ENCODE measurements at regions not wholly inside any gene's neighbourhood (a gene's known extent, or its start where the extent isn't known, plus 50 kb on each side); places are given as distances from the start of the nearest gene placed in this dataset.
"Not testable (repeated sequence)": the region's sequence is repeated elsewhere in the genome, so short reads cannot be mapped to it uniquely, and the experiment has no call there.

DNA sequence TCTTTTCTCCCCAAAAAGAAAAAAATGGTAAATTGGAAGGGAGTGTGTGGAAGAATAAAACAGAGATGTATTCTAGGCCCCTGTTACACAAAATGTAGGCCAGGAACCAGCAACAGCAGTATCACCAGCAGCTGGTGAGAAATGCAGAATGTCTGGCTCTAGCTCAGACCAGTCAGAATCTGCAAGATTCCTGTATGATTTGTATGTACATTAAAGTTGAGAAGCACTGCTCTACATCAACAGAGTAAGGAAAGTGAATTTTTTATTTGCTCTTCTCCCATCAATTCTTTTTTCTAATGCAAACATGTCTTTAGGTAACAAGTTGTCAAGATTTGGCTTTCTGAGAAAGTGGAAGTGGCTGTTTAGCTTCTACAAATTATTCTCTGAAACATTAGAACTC, 235.4 kb upstream of the FANCL start:
- peaks cover 6% of the 10 kb centered on the region; the same call in 1 of the 2 replicates for H3K4me1 ChIP-seq (ENCODE audit: low read length)
- no peak overlapping the region for H2AFZ ChIP-seq (ENCODE audit: low read depth, low read length)
- H3K4me2 ChIP-seq (ENCODE audit: low read length) = no peak overlapping the region
- H4K20me1 ChIP-seq (ENCODE audit: insufficient read depth, low read length) = no peaks in the 10 kb centered on the region
- H3K9ac ChIP-seq (ENCODE audit: low read length) = no peak overlapping the region
- no peaks in the 10 kb centered on the region for H3K27me3 ChIP-seq (ENCODE audit: low read depth, low read length)
- H3K36me3 ChIP-seq (replicated peaks; ENCODE audit: low read depth, low read length) = no peaks in the 10 kb centered on the region
- no peak overlapping the region for H3K27ac ChIP-seq (ENCODE audit: low read length)
- H3K4me3 ChIP-seq (ENCODE audit: low read length) = no peak overlapping the region
- no peak for TF ChIP-seq EZH2phosphoT487 (IDR thresholded peaks at IDR 0.05; ENCODE audit: low read depth)
- TF ChIP-seq, protein P1, sequence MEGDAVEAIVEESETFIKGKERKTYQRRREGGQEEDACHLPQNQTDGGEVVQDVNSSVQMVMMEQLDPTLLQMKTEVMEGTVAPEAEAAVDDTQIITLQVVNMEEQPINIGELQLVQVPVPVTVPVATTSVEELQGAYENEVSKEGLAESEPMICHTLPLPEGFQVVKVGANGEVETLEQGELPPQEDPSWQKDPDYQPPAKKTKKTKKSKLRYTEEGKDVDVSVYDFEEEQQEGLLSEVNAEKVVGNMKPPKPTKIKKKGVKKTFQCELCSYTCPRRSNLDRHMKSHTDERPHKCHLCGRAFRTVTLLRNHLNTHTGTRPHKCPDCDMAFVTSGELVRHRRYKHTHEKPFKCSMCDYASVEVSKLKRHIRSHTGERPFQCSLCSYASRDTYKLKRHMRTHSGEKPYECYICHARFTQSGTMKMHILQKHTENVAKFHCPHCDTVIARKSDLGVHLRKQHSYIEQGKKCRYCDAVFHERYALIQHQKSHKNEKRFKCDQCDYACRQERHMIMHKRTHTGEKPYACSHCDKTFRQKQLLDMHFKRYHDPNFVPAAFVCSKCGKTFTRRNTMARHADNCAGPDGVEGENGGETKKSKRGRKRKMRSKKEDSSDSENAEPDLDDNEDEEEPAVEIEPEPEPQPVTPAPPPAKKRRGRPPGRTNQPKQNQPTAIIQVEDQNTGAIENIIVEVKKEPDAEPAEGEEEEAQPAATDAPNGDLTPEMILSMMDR (IDR thresholded peaks at IDR 0.05; ENCODE audit: low read depth, low read length) = no peak
- no peaks in the 10 kb centered on the region for H3K79me2 ChIP-seq (ENCODE audit: low read length)
- no peaks in the 10 kb centered on the region for H3K9me3 ChIP-seq (ENCODE audit: insufficient read depth, low read length)

DNA sequence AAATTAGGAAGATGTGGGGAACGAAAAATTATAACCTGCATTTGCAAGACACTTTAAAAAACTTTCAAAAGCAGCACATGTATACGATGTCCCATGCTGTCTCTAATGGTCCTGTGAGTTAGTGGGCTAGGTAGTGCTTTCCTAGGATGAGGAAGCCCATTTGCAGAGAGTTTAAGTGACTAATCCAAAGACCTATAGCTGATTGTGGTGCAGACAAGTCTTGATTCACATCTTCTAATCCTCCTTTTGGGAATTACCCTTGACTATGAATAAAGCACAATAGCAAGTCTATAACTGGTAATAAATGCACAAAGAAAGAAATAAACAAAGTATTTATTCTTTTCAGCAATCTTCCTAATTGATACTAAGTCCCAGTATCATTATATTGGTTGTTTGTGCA, 234.6 kb upstream of the FANCL start:
- TF ChIP-seq, protein P1 (IDR thresholded peaks at IDR 0.05; ENCODE audit: low read depth, low read length) = no peak
- no peak for TF ChIP-seq EZH2phosphoT487 (IDR thresholded peaks at IDR 0.05; ENCODE audit: low read depth)
- no peaks in the 10 kb centered on the region for H3K27me3 ChIP-seq (ENCODE audit: low read depth, low read length)
- no peaks in the 10 kb centered on the region for H4K20me1 ChIP-seq (ENCODE audit: insufficient read depth, low read length)
- H3K4me1 ChIP-seq (ENCODE audit: low read length) = peaks cover 6% of the 10 kb centered on the region; the same call in 1 of the 2 replicates
- no peak overlapping the region for H3K27ac ChIP-seq (ENCODE audit: low read length)
- H2AFZ ChIP-seq (ENCODE audit: low read depth, low read length) = no peak overlapping the region
- no peak overlapping the region for H3K9ac ChIP-seq (ENCODE audit: low read length)
- no peaks in the 10 kb centered on the region for H3K9me3 ChIP-seq (ENCODE audit: insufficient read depth, low read length)
- H3K79me2 ChIP-seq (ENCODE audit: low read length) = no peaks in the 10 kb centered on the region
- H3K4me3 ChIP-seq (ENCODE audit: low read length) = no peak overlapping the region
- no peak overlapping the region for H3K4me2 ChIP-seq (ENCODE audit: low read length)
- no peaks in the 10 kb centered on the region for H3K36me3 ChIP-seq (replicated peaks; ENCODE audit: low read depth, low read length)

GRCh38 chr2:58473165-58473564, 232.0 kb upstream of the FANCL start:
- H3K27me3 ChIP-seq (ENCODE audit: low read depth, low read length) = no peaks in the 10 kb centered on the region
- H3K79me2 ChIP-seq (ENCODE audit: low read length) = no peaks in the 10 kb centered on the region
- peaks cover 6% of the 10 kb centered on the region; the same call in 1 of the 2 replicates for H3K4me1 ChIP-seq (ENCODE audit: low read length)
- no peaks in the 10 kb centered on the region for H3K9me3 ChIP-seq (ENCODE audit: insufficient read depth, low read length)
- H3K9ac ChIP-seq (ENCODE audit: low read length) = no peak overlapping the region
- no peak overlapping the region for H3K4me2 ChIP-seq (ENCODE audit: low read length)
- no peak overlapping the region for H3K4me3 ChIP-seq (ENCODE audit: low read length)
- H4K20me1 ChIP-seq (ENCODE audit: insufficient read depth, low read length) = no peaks in the 10 kb centered on the region
- TF ChIP-seq EZH2phosphoT487 (IDR thresholded peaks at IDR 0.05; ENCODE audit: low read depth) = no peak
- TF ChIP-seq, protein P1 (IDR thresholded peaks at IDR 0.05; ENCODE audit: low read depth, low read length) = no peak
- H2AFZ ChIP-seq (ENCODE audit: low read depth, low read length) = no peak overlapping the region
- H3K27ac ChIP-seq (ENCODE audit: low read length) = no peak overlapping the region
- no peaks in the 10 kb centered on the region for H3K36me3 ChIP-seq (replicated peaks; ENCODE audit: low read depth, low read length)

DNA sequence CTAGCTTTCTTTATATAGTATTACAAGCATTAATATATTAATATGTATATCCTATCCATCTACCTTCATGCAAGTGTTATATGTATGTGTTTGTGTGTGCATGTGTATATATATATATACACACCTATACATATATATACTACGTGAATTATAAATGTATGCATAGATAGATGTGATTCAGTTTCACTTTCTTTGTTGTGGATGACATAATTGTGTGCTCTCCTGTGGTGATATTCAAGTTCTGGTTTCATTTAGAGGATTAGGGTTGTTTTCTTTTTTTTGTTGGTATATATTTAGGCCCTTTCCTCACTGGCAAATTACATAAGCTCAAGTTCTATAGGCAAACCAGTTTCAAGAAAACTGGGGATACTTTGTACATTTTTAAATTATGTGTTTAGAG, 225.7 kb upstream of the FANCL start:
- Histone ChIP-seq H4K20me1 (ENCODE audit: insufficient read depth, low read length) (no peaks in the 10 kb centered on the region), H3K27me3 (ENCODE audit: low read depth, low read length) (no peaks in the 10 kb centered on the region), H3K4me1 (ENCODE audit: low read length) (no peaks in the 10 kb centered on the region), H3K36me3 (replicated peaks; ENCODE audit: low read depth, low read length) (no peaks in the 10 kb centered on the region), H3K9ac (ENCODE audit: low read length) (no peak overlapping the region), H2AFZ (ENCODE audit: low read depth, low read length) (no peak overlapping the region), H3K79me2 (ENCODE audit: low read length) (no peaks in the 10 kb centered on the region), H3K4me2 (ENCODE audit: low read length) (no peak overlapping the region), H3K27ac (ENCODE audit: low read length) (no peak overlapping the region), H3K4me3 (ENCODE audit: low read length) (no peak overlapping the region), H3K9me3 (ENCODE audit: insufficient read depth, low read length) (no peaks in the 10 kb centered on the region)
- TF ChIP-seq, protein P1 (IDR thresholded peaks at IDR 0.05; ENCODE audit: low read depth, low read length) = no peak
- no peak for TF ChIP-seq EZH2phosphoT487 (IDR thresholded peaks at IDR 0.05; ENCODE audit: low read depth)

- not testable (repeated sequence) for H3K9ac ChIP-seq (ENCODE audit: low read length); H2AFZ ChIP-seq (ENCODE audit: low read depth, low read length); H4K20me1 ChIP-seq (ENCODE audit: insufficient read depth, low read length); H3K36me3 ChIP-seq (replicated peaks; ENCODE audit: low read depth, low read length); H3K4me2 ChIP-seq (ENCODE audit: low read length); H3K4me1 ChIP-seq (ENCODE audit: low read length); H3K27me3 ChIP-seq (ENCODE audit: low read depth, low read length); H3K4me3 ChIP-seq (ENCODE audit: low read length); H3K79me2 ChIP-seq (ENCODE audit: low read length); H3K9me3 ChIP-seq (ENCODE audit: insufficient read depth, low read length); H3K27ac ChIP-seq (ENCODE audit: low read length)
These were observed 224.9 kb upstream of the FANCL start for GRCh38 chr2:58466021-58466420.

Measured in OCI-LY3 (cell line).